ENCODE measurements at regions not wholly inside any gene's neighbourhood (a gene's known extent, or its start where the extent isn't known, plus 50 kb on each side); places are given as distances from the start of the nearest gene placed in this dataset.

GRCh38 chr13:74707291-74707690, 573.1 kb upstream of the KLF12 start (continued):
- TF ChIP-seq ZNF687 (IDR thresholded peaks at IDR 0.05): no peak
- TF ChIP-seq ELK1 (IDR thresholded peaks at IDR 0.05; ENCODE audit: low read depth, low read length): no peak
- no peak for TF ChIP-seq SMAD1 (IDR thresholded peaks at IDR 0.05; ENCODE audit: low read depth, partially characterized antibody)
- TF ChIP-seq ASH2L (IDR thresholded peaks at IDR 0.05; ENCODE audit: borderline replicate concordance, low read depth): no peak

- Histone ChIP-seq H3K79me2 (ENCODE audit: control insufficient read depth, insufficient read depth, low read length) (no peaks in the 10 kb centered on the region), H3K36me3 (ENCODE audit: control insufficient read depth in 2 of 2, insufficient read depth in 2 of 2, low read length in 1 of 2) (no peaks in the 10 kb centered on the region), H3K9ac (ENCODE audit: control insufficient read depth, insufficient read depth, low read length) (no peak overlapping the region), H3K27me3 (replicated peaks in 1 of 2; ENCODE audit: control insufficient read depth in 2 of 2, insufficient read depth in 2 of 2, low read length in 1 of 2) (no peaks in the 10 kb centered on the region), H3K4me1 (ENCODE audit: control insufficient read depth, insufficient read depth, low read length) (no peaks in the 10 kb centered on the region), H3K4me2 (ENCODE audit: control insufficient read depth, insufficient read depth) (no peak overlapping the region), H3K27ac (ENCODE audit: control insufficient read depth, insufficient read depth) (no peak overlapping the region), H2AFZ (ENCODE audit: control insufficient read depth, low read depth, low read length) (no peak overlapping the region), H3K9me3 (replicated peaks; ENCODE audit: control insufficient read depth, insufficient read depth, low read length) (no peaks in the 10 kb centered on the region), H4K20me1 (ENCODE audit: control insufficient read depth, insufficient read depth) (no peaks in the 10 kb centered on the region), H3K4me3 (no peak overlapping the region)
- in situ Hi-C loops (cut with MboI) (no loop called here), intact Hi-C loops (cut with micrococcal nuclease; ENCODE audit: unreplicated experiment) (no loop called here)
- 2% methylated on average over 2 of the region's 2 CpGs for WGBS (ENCODE audit: insufficient coverage, insufficient replicate concordance, low lambda C conversion rate, missing lambda C conversion rate)
- FAIRE-seq: no peak
- BruUV-seq (replicated peaks): no TSS peak
- POLR2A ChIA-PET: no interaction called here
- SMC1A ChIA-PET (ENCODE audit: uncharacterized antibody, unreplicated experiment): interaction anchor here (0.6 kb wide), 1 partner anchor 11 kb away, joined by 3 read pairs; no protein-coding TSS in a partner anchor
- CTCF ChIA-PET: interaction anchor here (0.5 to 0.6 kb wide), 3 partner anchors 14 to 871 kb away, joined by 3 read pairs; no protein-coding TSS in a partner anchor
- RAD21 ChIA-PET (ENCODE audit: unreplicated experiment): no interaction called here
- ATAC-seq: no peak
- DNase-seq (ENCODE audit: low read depth, low spot score): no peak
- no peak for TF ChIP-seq SIN3A (IDR thresholded peaks at IDR 0.05; ENCODE audit: low read depth, low read length)
- no peak for TF ChIP-seq CBX5 (IDR thresholded peaks at IDR 0.05; ENCODE audit: low read depth)
- TF ChIP-seq PBX3 (IDR thresholded peaks at IDR 0.05; ENCODE audit: insufficient replicate concordance, low read depth, low read length): no peak
- TF ChIP-seq NR2C1 (IDR thresholded peaks at IDR 0.05): no peak
- no peak for TF ChIP-seq BACH1 (IDR thresholded peaks at IDR 0.05; ENCODE audit: borderline replicate concordance)
- TF ChIP-seq CHD2 (IDR thresholded peaks at IDR 0.05; ENCODE audit: borderline replicate concordance, low read depth, low read length): no peak
- no peak for TF ChIP-seq MYB (IDR thresholded peaks at IDR 0.05; ENCODE audit: borderline replicate concordance, low read depth, low read length)
- no peak for TF ChIP-seq CUX1 (IDR thresholded peaks at IDR 0.05; ENCODE audit: insufficient replicate concordance, low read depth, low read length)
Observed at GRCh38 chr13:74706801-74707200, 572.6 kb upstream of the KLF12 start.
